PFSK-1 (cell line): ENCODE measurements at regions not wholly inside any gene's neighbourhood (a gene's known extent, or its start where the extent isn't known, plus 50 kb on each side); places are given as distances from the start of the nearest gene placed in this dataset.

Experiments used
- FOXP2 ChIP-seq: optimal IDR thresholded peaks from 2 replicates; pipeline ENCODE3; 2011; ENCODE audit warnings: borderline replicate concordance, control low read depth, inconsistent platforms; ENCODE audit not compliant: insufficient read depth; ENCODE audit errors: extremely low read length, extremely low read depth
- POLR2AphosphoS5 ChIP-seq: IDR thresholded peaks from 2 replicates; pipeline ENCODE4 v1.6.1; 2012; ENCODE audit warnings: low read depth, mild to moderate bottlenecking, control low read depth, low read length, moderate library complexity
- SIN3A ChIP-seq: IDR thresholded peaks from 2 replicates; pipeline ENCODE4 v1.6.1; 2012; ENCODE audit warnings: mild to moderate bottlenecking, low read length, moderate library complexity, borderline replicate concordance; ENCODE audit not compliant: insufficient read depth
- TAF1 ChIP-seq: IDR thresholded peaks from 2 replicates; pipeline ENCODE4 v1.6.1; 2012; ENCODE audit warnings: low read length, control low read depth, borderline replicate concordance; ENCODE audit not compliant: insufficient read depth
- TF ChIP-seq, protein P1 (sequence below), 2 experiments: IDR thresholded peaks; 2 replicates each; pipeline versions ENCODE4 v1.6.1 to v1.8.0; 2011 to 2012; ENCODE audit warnings: low read depth in 2 of 2, low read length in 2 of 2, control low read depth in 1 of 2, inconsistent platforms in 1 of 2, mild to moderate bottlenecking in 1 of 2, moderate library complexity in 1 of 2; ENCODE audit not compliant: insufficient read depth in 1 of 2

- TF ChIP-seq TAF1 (no peak), POLR2AphosphoS5 (no peak), SIN3A (no peak), FOXP2 (no peak)
- TF ChIP-seq, protein P1, sequence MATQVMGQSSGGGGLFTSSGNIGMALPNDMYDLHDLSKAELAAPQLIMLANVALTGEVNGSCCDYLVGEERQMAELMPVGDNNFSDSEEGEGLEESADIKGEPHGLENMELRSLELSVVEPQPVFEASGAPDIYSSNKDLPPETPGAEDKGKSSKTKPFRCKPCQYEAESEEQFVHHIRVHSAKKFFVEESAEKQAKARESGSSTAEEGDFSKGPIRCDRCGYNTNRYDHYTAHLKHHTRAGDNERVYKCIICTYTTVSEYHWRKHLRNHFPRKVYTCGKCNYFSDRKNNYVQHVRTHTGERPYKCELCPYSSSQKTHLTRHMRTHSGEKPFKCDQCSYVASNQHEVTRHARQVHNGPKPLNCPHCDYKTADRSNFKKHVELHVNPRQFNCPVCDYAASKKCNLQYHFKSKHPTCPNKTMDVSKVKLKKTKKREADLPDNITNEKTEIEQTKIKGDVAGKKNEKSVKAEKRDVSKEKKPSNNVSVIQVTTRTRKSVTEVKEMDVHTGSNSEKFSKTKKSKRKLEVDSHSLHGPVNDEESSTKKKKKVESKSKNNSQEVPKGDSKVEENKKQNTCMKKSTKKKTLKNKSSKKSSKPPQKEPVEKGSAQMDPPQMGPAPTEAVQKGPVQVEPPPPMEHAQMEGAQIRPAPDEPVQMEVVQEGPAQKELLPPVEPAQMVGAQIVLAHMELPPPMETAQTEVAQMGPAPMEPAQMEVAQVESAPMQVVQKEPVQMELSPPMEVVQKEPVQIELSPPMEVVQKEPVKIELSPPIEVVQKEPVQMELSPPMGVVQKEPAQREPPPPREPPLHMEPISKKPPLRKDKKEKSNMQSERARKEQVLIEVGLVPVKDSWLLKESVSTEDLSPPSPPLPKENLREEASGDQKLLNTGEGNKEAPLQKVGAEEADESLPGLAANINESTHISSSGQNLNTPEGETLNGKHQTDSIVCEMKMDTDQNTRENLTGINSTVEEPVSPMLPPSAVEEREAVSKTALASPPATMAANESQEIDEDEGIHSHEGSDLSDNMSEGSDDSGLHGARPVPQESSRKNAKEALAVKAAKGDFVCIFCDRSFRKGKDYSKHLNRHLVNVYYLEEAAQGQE (IDR thresholded peaks at IDR 0.05; ENCODE audit: insufficient read depth in 1 of 2, low read depth in 2 of 2, low read length in 2 of 2): no peak
Observed at GRCh38 chr13:53439439-53440225, 411.0 kb downstream of the OLFM4 start.

DNA sequence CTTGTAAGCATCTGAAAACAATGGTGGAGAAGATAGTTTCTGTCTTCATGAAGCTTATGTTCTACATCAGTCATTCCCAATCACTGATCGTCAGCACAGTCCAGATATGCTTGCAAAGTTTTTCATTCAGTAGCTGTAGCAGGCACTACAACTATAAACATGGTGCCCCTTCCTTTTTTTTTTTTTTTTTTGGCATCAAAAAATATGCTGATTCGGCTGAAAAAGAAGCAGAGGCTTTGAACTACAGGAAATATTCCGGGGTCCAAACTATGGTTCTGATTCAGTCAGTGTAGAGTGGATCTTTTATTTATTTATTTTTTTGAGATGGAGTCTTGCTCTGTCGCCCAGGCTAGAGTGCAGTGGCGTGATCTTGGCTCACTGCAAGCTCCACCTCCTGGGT, 414.4 kb downstream of the OLFM4 start:
- no peak for TF ChIP-seq SIN3A
- TF ChIP-seq, protein P1 (IDR thresholded peaks at IDR 0.05; ENCODE audit: insufficient read depth in 1 of 2, low read depth in 2 of 2, low read length in 2 of 2): no peak
- no peak for TF ChIP-seq FOXP2
- no peak for TF ChIP-seq POLR2AphosphoS5
- TF ChIP-seq TAF1: no peak

DNA sequence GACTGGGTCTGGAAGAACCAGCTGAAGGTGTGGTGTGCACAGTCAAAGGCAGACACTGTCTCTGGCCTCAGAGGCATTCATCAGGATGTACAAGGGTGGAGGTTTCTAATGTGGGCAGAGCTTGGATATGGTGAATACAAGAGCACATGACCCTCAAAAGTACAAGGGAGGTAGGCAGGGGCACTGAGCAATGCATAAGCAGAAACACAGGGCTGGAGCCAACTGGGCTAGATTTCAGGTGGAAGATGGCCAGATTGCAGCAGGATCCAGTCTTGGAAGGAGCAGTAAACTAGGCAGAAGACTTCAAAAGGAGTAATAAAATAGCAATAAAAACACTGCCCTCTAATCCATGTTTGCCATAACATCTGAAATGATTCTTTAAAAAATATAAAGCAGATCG, 417.1 kb downstream of the OLFM4 start:
- TF ChIP-seq, protein P1 (IDR thresholded peaks at IDR 0.05; ENCODE audit: insufficient read depth in 1 of 2, low read depth in 2 of 2, low read length in 2 of 2): no peak
- no peak for TF ChIP-seq FOXP2
- no peak for TF ChIP-seq TAF1
- TF ChIP-seq SIN3A: no peak
- TF ChIP-seq POLR2AphosphoS5: no peak

DNA sequence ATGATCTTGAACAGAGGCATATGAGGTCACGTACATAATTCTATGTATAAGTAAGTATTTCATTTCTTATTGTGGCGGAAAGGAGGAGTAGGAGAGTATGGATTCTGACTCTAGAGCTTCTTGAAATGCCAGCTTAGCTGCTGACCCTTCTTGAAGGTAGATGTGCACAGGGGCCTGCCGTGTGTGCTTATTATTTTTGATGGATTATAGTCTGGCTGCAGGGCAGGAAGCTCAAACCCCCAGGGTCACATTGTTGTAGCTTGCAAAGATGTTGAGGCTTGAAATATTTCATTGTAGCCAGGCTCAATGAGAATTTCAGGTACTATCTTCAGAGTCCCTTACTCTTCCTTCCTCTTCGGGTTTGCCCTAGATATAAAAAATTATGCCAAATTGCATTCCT, 418.8 kb downstream of the OLFM4 start:
- TF ChIP-seq, protein P1 (IDR thresholded peaks at IDR 0.05; ENCODE audit: insufficient read depth in 1 of 2, low read depth in 2 of 2, low read length in 2 of 2): no peak
- TF ChIP-seq POLR2AphosphoS5 (no peak), FOXP2 (no peak), SIN3A (no peak), TAF1 (no peak)
